Right kidney (tissue), 1 donor: ENCODE measurements at regions not wholly inside any gene's neighbourhood (a gene's known extent, or its start where the extent isn't known, plus 50 kb on each side); places are given as distances from the start of the nearest gene placed in this dataset.
"Not testable (repeated sequence)": the region's sequence is repeated elsewhere in the genome, so short reads cannot be mapped to it uniquely, and the experiment has no call there.

Experiments used
- DNase-seq: peaks from one replicate; pipeline ENCODE4 v3.0.0-alpha.2; 2016

DNA sequence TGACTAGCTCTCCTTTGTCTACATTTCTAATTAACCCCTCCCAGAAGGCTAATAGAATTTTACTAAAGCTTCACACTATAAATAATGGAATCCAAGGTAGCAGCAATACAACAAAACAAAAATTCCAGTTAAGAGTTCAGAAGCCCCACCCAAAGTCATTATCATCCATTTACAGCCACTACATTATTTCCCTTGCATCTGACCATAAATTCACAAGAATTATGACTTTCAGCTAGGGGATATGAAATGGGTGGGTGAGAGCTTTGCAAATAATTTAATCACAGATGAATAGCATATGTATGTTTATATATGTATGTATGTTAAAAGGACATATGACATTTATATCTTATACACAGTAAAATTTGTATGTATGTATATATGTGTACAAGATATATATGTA is 65.3 kb upstream of the PTGDR start:
- no peak for DNase-seq

DNA sequence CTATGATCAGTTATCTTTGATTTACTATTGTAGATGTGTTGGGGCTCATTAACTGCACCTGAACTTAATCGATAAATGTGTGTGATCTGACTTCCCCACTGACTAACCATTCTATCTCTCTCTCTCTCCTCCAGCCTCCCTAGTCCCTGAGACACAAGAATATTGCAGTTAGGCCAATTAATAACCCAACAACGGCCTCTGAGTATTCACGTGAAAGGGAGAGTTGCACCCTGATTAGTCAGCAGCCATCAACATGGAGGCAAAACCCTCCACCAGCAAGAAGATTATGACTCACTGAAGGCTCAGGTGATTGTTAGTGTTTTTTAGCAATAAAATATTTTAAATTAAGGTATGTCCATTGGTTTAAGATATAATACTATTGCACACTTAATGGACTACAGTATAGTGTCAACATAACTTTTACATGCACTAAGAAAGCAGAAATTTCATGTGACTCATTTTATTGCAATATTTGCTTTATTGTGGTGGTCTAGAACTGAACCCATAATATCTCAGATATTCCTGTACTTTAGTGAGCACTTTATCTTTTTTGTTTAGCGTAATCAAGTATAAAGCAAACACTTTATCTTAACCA is 77.1 kb upstream of the PTGDR start:
- DNase-seq, result no peak

DNA sequence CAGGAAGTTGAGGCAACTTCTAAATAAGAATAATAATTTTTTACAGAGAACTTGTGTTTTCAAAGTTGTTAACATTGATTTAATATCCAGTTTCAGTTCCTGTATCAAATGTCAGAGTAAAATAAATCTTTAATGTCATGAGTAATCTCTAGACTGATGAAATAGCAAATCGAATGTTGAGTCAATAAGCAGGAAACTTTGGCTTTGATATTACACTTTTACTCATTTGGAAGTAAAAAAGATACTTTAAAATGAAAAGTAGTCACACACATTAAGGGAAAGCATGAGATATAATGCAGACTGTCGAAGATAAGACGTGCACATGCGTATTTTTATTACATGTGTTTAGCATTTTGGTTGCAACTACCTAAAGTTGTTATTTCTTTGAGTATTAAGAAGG is 78.2 kb upstream of the PTGDR start:
- DNase-seq, result no peak

- DNase-seq, result no peak
Measured at GRCh38 chr14:52188381-52188780, 79.1 kb upstream of the PTGDR start.

GRCh38 chr14:52185178-52185577 is 82.3 kb upstream of the PTGDR start:
- DNase-seq, result no peak

- no peak for DNase-seq
Measured at GRCh38 chr14:52182853-52183252, 84.6 kb upstream of the PTGDR start.

GRCh38 chr14:52179141-52179790 is 88.2 kb upstream of the PTGDR start:
- no peak for DNase-seq

DNA sequence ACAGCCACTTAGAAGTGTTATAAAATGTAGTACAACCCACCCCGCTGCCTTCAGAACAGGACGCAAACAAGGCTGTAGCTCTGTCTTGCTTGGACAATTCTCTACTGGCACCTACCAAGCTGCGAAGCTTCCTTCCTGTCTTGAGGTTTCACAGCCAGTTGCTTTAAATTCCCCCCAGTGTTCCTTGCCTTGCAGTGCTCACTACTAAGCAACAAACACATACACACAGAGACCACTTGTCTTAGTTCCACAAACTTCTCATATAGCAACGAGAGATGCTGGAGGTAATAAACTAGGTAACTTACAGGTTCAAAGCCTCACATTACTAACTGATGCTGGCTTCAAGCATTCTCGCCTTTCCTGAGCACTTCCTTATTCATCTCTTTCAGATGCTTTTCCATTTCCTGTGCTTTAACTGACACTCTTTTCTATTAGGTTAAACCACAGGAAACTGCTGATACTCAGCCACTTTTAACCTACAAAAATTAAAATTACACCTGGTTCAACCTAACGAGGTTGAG is 91.5 kb upstream of the PTGDR start:
- no peak for DNase-seq

DNA sequence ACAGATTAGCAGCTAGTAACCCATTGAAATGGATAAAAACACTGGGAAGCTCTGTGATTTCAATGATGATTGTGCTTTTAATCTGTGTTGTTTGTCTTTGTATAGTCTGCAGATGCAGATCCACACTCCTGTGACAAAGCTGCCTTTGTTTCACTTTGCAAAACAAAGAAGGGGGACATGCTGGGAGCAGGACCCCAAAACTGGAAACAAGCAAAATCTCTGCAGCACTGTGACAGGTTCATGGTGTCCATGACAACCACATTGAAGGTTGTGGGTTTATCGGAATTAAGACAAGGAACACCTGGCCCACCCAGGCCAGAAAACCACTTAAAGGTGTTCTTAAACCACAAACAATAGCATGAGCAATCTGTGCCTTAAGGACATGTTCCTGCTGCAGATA is 95.6 kb upstream of the PTGDR start:
- not testable (repeated sequence) for DNase-seq

DNA sequence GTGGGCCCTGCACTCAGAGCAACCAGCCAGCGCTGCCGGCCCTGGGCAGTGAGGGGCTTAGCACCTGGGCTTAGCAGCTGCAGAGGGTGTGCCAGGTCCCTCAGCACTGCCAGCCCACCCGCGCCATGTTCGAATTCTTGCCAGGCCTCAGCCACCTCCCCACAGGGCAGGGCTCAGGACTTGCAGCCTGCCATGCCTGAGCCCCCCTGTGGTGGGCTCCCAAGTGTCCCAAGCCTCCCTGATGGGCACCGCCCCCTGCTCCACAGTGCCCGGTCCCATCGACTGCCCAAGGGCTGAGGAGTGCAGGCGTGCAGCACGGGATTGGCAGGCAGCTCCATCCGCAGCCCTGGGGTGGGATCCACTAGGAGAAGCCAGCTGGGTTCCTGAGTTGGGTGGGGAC is 98.0 kb upstream of the NID2 start:
- DNase-seq, result no peak

DNA sequence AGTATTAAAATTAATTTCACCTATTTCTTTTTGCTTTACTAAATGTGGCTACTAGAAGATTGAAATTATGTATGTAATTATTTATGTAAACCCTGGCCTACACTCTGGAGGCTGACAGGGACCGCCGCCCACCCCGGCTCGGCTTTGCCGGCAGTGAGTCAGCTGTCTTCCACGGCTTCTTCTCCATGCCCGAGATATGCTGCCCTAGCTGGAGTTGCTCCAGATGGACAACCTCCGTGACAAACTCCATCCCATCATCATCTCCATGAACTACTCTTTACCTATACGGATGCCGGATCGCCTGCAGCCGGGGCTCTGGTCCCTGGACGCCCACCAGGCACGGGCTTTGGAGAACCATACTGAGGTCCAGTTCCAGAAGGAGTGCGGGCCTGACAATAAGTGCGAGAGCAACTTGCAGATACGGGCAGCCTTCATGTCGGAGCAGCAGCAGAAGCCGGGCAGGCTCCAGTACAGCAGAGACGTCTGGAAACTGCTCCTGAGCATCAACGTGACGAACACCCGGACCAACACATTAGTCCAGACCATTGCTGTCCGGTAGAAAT is 86.9 kb upstream of the NID2 start:
- no peak for DNase-seq

- DNase-seq, result no peak
Measured at GRCh38 chr14:52154992-52155650, 86.3 kb upstream of the NID2 start.

DNA sequence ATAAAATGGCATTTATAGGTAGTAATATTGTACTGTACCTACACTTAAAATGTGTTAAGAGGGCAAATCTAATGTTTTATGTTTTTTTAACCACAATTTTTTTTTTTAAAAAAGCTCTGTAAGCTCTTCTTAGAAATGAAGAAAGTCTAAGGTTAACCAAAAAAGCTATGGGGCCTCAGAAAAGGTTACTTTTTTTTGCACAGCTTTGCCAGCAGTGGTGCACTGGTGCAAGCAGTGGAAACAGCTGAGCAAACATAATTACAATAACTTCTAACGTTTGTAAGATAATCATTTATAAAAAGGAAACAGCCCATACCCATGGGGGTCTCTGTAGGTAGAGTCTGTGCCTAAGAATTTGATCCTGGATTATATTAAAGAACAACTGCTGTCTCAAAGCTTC is 85.1 kb upstream of the NID2 start:
- DNase-seq, result no peak

- no peak for DNase-seq
Measured at GRCh38 chr14:52150162-52150561, 81.3 kb upstream of the NID2 start.

- no peak for DNase-seq
Measured at GRCh38 chr14:52148371-52148770, 79.5 kb upstream of the NID2 start.

DNA sequence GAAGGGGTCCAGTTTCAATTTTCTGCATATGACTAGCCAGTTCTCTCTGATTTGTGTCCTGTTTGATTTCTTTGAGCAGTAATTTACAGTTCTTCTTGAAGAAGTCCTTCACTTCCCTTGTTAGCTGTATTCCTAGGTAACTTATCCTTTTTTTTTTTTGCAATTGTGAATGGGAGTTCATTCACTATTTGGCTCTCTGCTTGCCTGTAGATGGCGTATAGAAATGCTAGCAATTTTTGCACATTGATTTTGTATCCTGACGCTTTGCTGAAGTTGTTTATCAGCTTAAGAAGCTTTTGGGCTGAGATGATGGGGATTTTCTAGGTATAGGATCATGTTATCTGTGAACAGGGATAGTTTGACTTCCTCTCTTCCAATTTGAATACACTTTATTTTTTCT is 77.6 kb upstream of the NID2 start:
- no peak for DNase-seq

- DNase-seq, result not testable (repeated sequence)
Measured at GRCh38 chr14:52144099-52144498, 75.2 kb upstream of the NID2 start.

DNA sequence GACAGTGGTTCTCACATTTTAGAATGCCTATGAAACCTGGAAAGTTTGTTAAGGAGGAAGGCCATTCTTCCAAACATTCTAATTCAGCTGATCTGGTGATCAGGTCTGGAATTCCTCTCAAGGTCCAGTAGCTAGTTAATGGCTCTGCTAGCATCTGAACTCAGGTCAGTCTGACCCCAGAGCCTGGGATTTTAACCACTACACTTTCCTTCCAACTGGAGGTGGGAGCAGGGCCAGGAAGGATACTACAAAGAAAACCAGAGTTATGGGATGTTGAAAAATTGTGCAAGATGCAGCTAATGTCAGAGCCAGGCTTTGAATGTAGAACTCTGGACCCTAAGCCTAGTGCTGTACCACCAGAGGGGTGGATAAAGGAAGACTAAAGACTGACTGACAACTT is 73.6 kb upstream of the NID2 start:
- no peak for DNase-seq

- DNase-seq, result peak; percentile 51
Measured at GRCh38 chr14:52131640-52132320, 62.9 kb upstream of the NID2 start.

- DNase-seq, result no peak
Measured at GRCh38 chr14:52129721-52130120, 60.9 kb upstream of the NID2 start.

DNA sequence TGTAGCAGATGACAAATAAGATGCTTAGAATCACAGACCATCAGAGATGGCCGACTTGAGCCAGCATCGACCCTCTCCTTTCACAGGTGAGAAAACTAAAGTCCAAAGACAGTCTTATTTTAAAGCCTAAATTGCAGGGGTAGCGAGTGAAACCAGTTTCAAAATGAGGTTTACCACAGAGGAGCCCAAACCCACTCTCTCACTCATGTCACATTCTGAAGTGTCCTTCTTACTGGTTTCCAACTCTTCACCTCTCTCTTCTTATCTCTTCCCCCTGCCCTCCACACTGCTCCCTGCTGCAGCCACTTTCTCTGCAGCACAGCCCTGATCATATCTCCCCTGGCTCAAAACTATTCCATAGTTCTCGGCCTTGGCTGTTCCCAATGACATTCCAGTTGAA is 57.0 kb upstream of the NID2 start:
- no peak for DNase-seq

DNA sequence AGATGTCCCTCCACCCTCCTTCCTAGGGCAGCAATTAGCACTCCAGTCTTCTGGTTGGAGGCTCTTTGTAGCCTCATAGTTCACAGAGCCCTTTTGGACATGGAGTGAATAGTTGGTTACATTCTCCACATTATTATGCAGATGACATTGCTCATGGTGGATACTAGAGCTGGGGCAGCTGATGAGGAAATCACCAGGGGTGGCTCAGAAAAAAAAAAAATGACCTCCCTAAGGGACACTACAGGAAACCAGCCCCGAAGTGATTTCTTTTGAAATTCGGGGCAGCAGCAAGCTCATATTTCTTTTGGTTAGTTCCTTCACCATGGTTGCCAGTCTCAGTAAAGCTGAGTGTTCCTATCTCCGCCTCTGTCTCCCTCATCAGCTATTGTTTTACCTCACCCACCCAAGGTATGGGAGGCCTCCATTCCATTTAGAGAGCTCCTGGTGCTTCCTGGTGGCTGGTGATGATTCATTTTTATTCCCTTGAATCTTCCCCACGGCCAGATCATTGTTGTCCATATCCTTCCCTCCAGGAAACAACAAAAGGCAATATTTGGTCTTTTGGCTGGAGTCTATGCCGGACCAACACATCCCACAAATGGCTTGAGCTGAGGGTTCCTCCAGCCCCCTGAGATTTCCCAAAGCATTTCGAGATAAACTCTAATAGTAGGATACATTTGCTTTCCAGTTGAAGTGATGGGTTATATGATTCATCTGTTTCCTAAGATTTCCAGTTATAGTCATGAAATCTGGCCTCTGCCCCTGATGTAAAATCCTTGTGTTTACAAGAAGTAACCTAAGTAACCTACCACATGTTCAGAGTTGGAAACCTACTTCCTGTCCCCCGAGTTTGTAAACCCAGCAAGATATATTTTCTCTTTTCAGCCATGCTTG is 56.2 kb upstream of the NID2 start:
- DNase-seq, result no peak
